Kidney epithelial cell (primary cell): ENCODE measurements at regions not wholly inside any gene's neighbourhood (a gene's known extent, or its start where the extent isn't known, plus 50 kb on each side); places are given as distances from the start of the nearest gene placed in this dataset.

Experiments
- DNase-seq: peaks from one replicate; pipeline ENCODE4 v3.0.0-alpha.2; 2010; ENCODE audit warnings: low read depth
- H3K27me3 ChIP-seq: 2 replicates; pipeline ENCODE4 v1.6.0; 2011; ENCODE audit warnings: low read length; ENCODE audit not compliant: control insufficient read depth, insufficient read depth
- H3K36me3 ChIP-seq: 2 replicates; pipeline ENCODE4 v1.5.1; 2011; ENCODE audit warnings: low read length; ENCODE audit not compliant: control insufficient read depth, insufficient read depth
- H3K4me3 ChIP-seq: 2 replicates; pipeline ENCODE4 v1.5.1; 2011; ENCODE audit warnings: low read depth, mild to moderate bottlenecking, control low read depth, low read length
- TF ChIP-seq, protein P1 (sequence below): IDR thresholded peaks from 2 replicates; pipeline ENCODE4 v1.5.1; 2011; ENCODE audit warnings: mild to moderate bottlenecking, moderate library complexity, low read length, control low read depth, inconsistent platforms; ENCODE audit not compliant: insufficient read depth, poor library complexity, severe bottlenecking

- Histone ChIP-seq H3K4me3 (no peak overlapping the region), H3K36me3 (no peaks in the 10 kb centered on the region), H3K27me3 (no peaks in the 10 kb centered on the region)
- no peak for DNase-seq
- TF ChIP-seq, protein P1, sequence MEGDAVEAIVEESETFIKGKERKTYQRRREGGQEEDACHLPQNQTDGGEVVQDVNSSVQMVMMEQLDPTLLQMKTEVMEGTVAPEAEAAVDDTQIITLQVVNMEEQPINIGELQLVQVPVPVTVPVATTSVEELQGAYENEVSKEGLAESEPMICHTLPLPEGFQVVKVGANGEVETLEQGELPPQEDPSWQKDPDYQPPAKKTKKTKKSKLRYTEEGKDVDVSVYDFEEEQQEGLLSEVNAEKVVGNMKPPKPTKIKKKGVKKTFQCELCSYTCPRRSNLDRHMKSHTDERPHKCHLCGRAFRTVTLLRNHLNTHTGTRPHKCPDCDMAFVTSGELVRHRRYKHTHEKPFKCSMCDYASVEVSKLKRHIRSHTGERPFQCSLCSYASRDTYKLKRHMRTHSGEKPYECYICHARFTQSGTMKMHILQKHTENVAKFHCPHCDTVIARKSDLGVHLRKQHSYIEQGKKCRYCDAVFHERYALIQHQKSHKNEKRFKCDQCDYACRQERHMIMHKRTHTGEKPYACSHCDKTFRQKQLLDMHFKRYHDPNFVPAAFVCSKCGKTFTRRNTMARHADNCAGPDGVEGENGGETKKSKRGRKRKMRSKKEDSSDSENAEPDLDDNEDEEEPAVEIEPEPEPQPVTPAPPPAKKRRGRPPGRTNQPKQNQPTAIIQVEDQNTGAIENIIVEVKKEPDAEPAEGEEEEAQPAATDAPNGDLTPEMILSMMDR, result no peak
These were observed 197.2 kb upstream of the RGMB start for GRCh38 chr5:98576275-98576674.

- Histone ChIP-seq H3K4me3 (no peak overlapping the region), H3K27me3 (no peaks in the 10 kb centered on the region), H3K36me3 (no peaks in the 10 kb centered on the region)
- DNase-seq, result no peak
- TF ChIP-seq, protein P1, result no peak
These were observed 195.0 kb upstream of the RGMB start for GRCh38 chr5:98578438-98578837.

- no peak overlapping the region for H3K4me3 ChIP-seq
- no peaks in the 10 kb centered on the region for H3K27me3 ChIP-seq
- H3K36me3 ChIP-seq, result no peaks in the 10 kb centered on the region
- TF ChIP-seq, protein P1, result no peak
- no peak for DNase-seq
These were observed 192.1 kb upstream of the RGMB start for GRCh38 chr5:98581112-98581997.

DNA sequence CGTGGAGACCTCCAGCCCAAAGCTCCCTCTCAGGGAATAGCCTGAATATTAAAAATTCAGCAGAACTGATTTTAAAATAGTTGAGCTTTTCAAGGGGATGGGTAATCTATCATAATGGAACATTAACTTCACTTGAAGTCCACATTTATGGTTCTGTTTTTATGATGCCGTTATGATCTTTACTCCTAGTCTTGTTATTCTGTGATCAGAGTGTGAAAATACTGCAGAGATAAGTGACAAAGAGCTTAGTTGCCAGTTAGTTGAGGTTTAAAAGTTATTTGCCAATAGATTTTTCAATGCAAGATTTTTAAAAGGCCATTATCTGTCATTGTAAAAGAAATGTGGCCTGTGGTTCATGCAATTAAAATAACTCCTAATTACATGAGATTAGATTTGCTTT, 189.9 kb upstream of the RGMB start:
- DNase-seq, result no peak
- TF ChIP-seq, protein P1, result no peak
- no peaks in the 10 kb centered on the region for H3K27me3 ChIP-seq

DNA sequence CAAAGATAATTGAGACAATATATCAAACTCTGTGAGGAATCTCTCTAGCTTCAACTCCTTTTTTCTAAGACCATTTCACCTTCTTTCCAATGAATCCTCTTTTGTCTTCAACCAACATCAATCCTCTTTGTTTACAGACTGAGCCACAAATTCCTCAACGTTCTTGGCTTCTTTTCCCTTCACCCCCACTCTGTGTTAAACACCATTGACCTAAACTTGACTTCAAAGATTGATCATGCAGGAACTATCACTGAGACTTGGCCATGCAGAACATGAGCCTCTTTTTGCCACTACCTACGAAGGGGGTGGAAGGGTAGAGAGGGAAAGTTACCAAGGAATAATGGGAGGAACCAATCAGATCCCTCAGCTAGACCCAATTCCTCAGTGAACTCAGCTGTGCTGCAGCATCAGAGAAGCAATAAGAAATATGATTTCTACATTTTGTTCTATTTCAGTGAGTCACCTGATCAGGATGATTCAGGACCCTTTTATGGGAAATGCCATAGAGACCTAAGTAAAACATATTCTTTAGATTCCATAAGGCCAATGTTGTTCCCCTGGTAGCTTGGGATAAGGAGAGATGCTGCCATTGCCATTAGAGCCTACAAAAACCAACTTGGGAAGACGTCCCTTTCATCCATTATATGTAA, 187.7 kb upstream of the RGMB start:
- H3K27me3 ChIP-seq, result no peaks in the 10 kb centered on the region
- TF ChIP-seq, protein P1, result no peak
- H3K4me3 ChIP-seq, result no peak overlapping the region
- no peaks in the 10 kb centered on the region for H3K36me3 ChIP-seq
- DNase-seq, result no peak

More for the DNA sequence above, 189.9 kb upstream of the RGMB start:
- Histone ChIP-seq H3K4me3 (no peak overlapping the region), H3K36me3 (no peaks in the 10 kb centered on the region)

GRCh38 chr5:98586581-98586980, 186.9 kb upstream of the RGMB start:
- TF ChIP-seq, protein P1, result no peak
- Histone ChIP-seq H3K4me3 (no peak overlapping the region), H3K36me3 (no peaks in the 10 kb centered on the region), H3K27me3 (no peaks in the 10 kb centered on the region)
- no peak for DNase-seq
